ENCODE measurements at regions not wholly inside any gene's neighbourhood (a gene's known extent, or its start where the extent isn't known, plus 50 kb on each side); places are given as distances from the start of the nearest gene placed in this dataset.

DNA sequence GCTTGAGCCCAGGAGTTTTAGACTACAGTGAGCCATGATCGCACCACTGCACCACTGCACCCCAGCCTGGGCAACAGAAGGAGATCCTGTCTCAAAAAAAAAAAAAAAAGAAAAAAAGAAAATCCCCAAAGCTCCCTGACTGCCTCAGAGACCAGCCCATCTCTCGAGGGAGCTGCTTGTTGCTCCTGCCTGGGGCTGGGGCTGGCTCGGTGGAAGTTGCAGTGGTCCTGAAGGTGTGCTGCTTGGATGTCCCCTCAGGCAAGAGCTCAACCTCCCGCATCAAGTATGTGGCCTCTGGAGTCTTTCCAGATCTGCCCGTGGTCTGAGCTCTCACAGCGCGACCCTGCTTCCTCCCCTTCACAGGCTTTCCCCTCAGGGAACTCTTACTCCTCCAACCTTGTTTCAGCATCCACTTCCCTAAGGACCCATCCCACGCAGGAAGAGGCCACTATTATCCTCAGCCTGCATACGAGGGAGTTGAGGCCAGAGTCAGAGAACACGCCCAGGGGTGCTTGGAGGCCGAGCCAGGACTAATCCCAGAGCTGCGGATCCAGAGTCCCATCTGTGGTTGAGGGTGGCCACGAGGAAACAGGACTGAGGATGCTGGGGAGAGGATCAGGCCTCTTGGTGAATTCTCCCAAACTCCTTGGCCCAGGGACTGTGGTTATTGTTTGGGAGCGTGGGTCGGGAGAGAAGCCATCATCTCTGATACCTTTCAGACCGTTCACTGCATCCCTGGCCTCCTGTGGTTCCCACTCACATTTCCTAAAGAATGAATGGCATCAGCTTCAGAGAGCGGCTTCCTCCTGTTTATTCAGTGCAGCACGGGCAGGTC, 624.6 kb downstream of the AACS start:
- Histone ChIP-seq H3K4me1 (ENCODE audit: control insufficient read depth in 1 of 2, low read depth in 2 of 2) (no peaks in the 10 kb centered on the region), H3K27ac (no peak overlapping the region), H3K4me3 (no peak overlapping the region), H3K36me3 (no peaks in the 10 kb centered on the region), H3K9me3 (no peaks in the 10 kb centered on the region), H3K27me3 (replicated peaks; ENCODE audit: insufficient read depth) (no peaks in the 10 kb centered on the region)
- ATAC-seq (ENCODE audit: insufficient number of reproducible peaks, low FRiP score, low read depth) (no peak), DNase-seq (ENCODE audit: low spot score) (no peak)
- TF ChIP-seq, protein P1, sequence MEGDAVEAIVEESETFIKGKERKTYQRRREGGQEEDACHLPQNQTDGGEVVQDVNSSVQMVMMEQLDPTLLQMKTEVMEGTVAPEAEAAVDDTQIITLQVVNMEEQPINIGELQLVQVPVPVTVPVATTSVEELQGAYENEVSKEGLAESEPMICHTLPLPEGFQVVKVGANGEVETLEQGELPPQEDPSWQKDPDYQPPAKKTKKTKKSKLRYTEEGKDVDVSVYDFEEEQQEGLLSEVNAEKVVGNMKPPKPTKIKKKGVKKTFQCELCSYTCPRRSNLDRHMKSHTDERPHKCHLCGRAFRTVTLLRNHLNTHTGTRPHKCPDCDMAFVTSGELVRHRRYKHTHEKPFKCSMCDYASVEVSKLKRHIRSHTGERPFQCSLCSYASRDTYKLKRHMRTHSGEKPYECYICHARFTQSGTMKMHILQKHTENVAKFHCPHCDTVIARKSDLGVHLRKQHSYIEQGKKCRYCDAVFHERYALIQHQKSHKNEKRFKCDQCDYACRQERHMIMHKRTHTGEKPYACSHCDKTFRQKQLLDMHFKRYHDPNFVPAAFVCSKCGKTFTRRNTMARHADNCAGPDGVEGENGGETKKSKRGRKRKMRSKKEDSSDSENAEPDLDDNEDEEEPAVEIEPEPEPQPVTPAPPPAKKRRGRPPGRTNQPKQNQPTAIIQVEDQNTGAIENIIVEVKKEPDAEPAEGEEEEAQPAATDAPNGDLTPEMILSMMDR (IDR thresholded peaks at IDR 0.05), result no peak

DNA sequence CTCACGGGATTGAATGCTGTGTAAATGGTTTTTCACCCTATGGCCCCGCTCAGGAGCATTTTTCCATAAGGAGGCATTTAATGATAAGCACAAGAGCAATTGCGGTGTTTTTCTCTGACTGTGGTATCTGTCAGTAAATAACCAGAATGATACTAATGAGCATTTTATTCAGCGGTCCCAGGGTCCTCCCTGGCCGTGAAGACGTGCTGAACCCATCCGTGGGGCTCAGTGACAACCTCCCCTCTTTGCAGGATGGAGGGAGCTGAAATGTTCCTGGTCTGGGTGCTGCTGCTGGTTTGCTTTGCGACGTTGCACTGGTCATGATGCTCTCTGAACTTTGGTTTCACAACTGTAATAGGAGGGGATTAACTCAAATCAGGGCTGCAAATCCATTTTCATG, 625.6 kb downstream of the AACS start:
- Histone ChIP-seq H3K27me3 (replicated peaks; ENCODE audit: insufficient read depth) (no peaks in the 10 kb centered on the region), H3K36me3 (no peaks in the 10 kb centered on the region), H3K9me3 (no peaks in the 10 kb centered on the region), H3K4me1 (ENCODE audit: control insufficient read depth in 1 of 2, low read depth in 2 of 2) (no peaks in the 10 kb centered on the region), H3K27ac (no peak overlapping the region), H3K4me3 (no peak overlapping the region)
- ATAC-seq (ENCODE audit: insufficient number of reproducible peaks, low FRiP score, low read depth) (no peak), DNase-seq (ENCODE audit: low spot score) (no peak)
- TF ChIP-seq, protein P1 (IDR thresholded peaks at IDR 0.05), result no peak

DNA sequence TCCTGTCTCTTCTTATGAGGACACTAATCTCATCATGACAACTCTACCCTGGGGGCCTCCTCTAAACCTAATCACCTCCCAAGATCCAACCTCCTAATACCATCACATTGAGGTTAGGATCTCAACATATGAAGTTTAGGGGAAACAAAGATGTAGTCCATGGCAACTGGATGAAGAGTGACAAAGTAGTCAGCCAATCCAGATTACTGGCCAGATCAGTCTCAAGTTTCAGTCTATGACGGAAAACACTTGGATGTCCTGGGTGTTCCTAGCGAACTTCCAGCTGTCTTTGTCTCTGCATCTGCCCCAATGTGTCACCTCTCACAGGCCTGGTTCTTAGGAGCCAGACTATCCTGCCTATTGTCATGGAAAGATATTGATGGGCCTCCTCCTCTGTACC, 630.8 kb downstream of the AACS start:
- no peak for DNase-seq (ENCODE audit: low spot score)
- ATAC-seq (ENCODE audit: insufficient number of reproducible peaks, low FRiP score, low read depth), result no peak

DNA sequence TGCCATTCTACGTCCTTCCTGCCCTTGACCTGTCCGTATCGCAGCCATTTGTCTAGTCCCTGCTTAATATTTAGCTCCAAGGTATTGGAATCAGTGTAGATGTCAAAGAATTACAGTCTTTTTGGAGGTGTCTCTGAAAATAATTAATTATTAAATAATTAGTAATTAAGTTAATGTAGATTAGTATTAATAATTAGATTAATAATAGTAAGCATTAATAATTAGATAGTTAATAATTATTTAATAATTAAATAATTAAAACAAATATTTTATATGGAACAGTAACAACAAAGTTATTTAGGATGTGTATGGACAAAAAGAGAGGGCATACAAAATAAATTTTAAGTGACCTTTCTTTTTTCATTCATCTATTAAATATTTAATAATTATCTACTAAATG, 639.6 kb downstream of the AACS start:
- DNase-seq (ENCODE audit: low spot score), result no peak
- H3K4me3 ChIP-seq, result no peak overlapping the region
- H3K36me3 ChIP-seq, result no peaks in the 10 kb centered on the region
- H3K4me1 ChIP-seq (ENCODE audit: control insufficient read depth in 1 of 2, low read depth in 2 of 2), result no peaks in the 10 kb centered on the region
- no peaks in the 10 kb centered on the region for H3K27me3 ChIP-seq (replicated peaks; ENCODE audit: insufficient read depth)
- H3K27ac ChIP-seq, result no peak overlapping the region
- TF ChIP-seq, protein P1 (IDR thresholded peaks at IDR 0.05), result no peak
- no peak for ATAC-seq (ENCODE audit: insufficient number of reproducible peaks, low FRiP score, low read depth)
- no peaks in the 10 kb centered on the region for H3K9me3 ChIP-seq

More for the DNA sequence above, 630.8 kb downstream of the AACS start:
- H3K27ac ChIP-seq, result no peak overlapping the region
- no peaks in the 10 kb centered on the region for H3K9me3 ChIP-seq
- no peaks in the 10 kb centered on the region for H3K27me3 ChIP-seq (replicated peaks; ENCODE audit: insufficient read depth)
- H3K4me3 ChIP-seq, result no peak overlapping the region
- TF ChIP-seq, protein P1 (IDR thresholded peaks at IDR 0.05), result no peak
- H3K36me3 ChIP-seq, result no peaks in the 10 kb centered on the region
- no peaks in the 10 kb centered on the region for H3K4me1 ChIP-seq (ENCODE audit: control insufficient read depth in 1 of 2, low read depth in 2 of 2)

DNA sequence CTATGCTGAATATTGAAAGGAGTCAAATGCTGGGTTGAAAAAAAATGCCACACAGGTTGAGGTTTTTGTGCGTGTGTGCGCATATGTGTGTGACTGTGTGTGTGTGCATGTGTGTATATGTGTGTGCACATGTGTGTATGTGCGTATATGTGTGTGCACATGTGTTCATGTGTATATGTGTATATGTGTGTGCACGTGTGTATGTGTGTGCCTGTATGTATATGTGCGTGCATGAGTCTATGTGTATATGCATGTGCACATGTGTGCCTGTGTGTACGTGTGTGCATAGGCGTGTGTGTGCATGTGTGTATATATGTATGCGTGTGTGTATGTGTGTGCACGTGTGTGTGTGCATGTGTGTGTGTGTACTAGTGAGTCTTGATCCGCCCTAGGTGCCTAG, 655.7 kb downstream of the AACS start:
- DNase-seq (ENCODE audit: low spot score) (no peak), ATAC-seq (ENCODE audit: insufficient number of reproducible peaks, low FRiP score, low read depth) (no peak)
- Histone ChIP-seq H3K4me3 (no peak overlapping the region), H3K4me1 (ENCODE audit: control insufficient read depth in 1 of 2, low read depth in 2 of 2) (no peaks in the 10 kb centered on the region), H3K36me3 (no peaks in the 10 kb centered on the region), H3K27ac (no peak overlapping the region), H3K9me3 (peaks cover 7% of the 10 kb centered on the region), H3K27me3 (replicated peaks; ENCODE audit: insufficient read depth) (no peaks in the 10 kb centered on the region)
- TF ChIP-seq, protein P1 (IDR thresholded peaks at IDR 0.05), result no peak
